Right cardiac atrium (tissue), 5 donors: ENCODE measurements at regions not wholly inside any gene's neighbourhood (a gene's known extent, or its start where the extent isn't known, plus 50 kb on each side); places are given as distances from the start of the nearest gene placed in this dataset.

Source experiments
- ATAC-seq, 2 donors: fragments of 200-7000 bp; cut with Tn5 transposase; one replicate each; pipeline versions ENCODE4 v1.8.0 to v1.9.1; 2020; ENCODE audit warnings: moderate library complexity in 2 of 2, mild to moderate bottlenecking in 1 of 2
- DNase-seq, 3 donors: peaks; one replicate each; pipeline ENCODE4 v3.0.0-alpha.2; 2020
- H3K27ac ChIP-seq: one replicate; pipeline ENCODE4 v1.5.1; 2013; ENCODE audit warnings: mild to moderate bottlenecking, low read length, control low read depth, moderate library complexity
- H3K27me3 ChIP-seq: one replicate; pipeline ENCODE4 v1.6.1; 2013; ENCODE audit not compliant: control insufficient read depth, insufficient read depth
- H3K4me1 ChIP-seq: one replicate; pipeline ENCODE4 v1.6.1; 2013; ENCODE audit warnings: low read length; ENCODE audit not compliant: control insufficient read depth, insufficient read depth
- H3K4me3 ChIP-seq: one replicate; pipeline ENCODE4 v1.5.1; 2013; ENCODE audit warnings: low read length, control low read depth
- H3K9me3 ChIP-seq: one replicate; pipeline ENCODE4 v1.6.1; 2013; ENCODE audit warnings: low read length; ENCODE audit not compliant: control insufficient read depth
- WGBS: extraction: QIAGEN DNeasy Blood & Tissue Kit; methylation state at CpG from one replicate; pipeline ENCODE4 v1.1.7; 2013; 5-methylcytosine and 5-hydroxymethylcytosine counted together
- intact Hi-C, 4 donors: fragments of 100-400 bp; cut with DNase I; formaldehyde crosslinking; loops; one replicate each; pipeline versions ENCODE4 v1.11.0 to v1.14.0; 2022 to 2023
- donor health status: healthy with polysubstance abuse.
- donor health status: DM: no; HTN: yes; CAD: no.
- donor health status: DM: no; HTN: no; CAD: no.
- donor health status: DM: no; HTN: yes; CAD: no; lungs with severe emphysema.
- donor health status: DM: yes; HTN: yes; CAD: no.

DNA sequence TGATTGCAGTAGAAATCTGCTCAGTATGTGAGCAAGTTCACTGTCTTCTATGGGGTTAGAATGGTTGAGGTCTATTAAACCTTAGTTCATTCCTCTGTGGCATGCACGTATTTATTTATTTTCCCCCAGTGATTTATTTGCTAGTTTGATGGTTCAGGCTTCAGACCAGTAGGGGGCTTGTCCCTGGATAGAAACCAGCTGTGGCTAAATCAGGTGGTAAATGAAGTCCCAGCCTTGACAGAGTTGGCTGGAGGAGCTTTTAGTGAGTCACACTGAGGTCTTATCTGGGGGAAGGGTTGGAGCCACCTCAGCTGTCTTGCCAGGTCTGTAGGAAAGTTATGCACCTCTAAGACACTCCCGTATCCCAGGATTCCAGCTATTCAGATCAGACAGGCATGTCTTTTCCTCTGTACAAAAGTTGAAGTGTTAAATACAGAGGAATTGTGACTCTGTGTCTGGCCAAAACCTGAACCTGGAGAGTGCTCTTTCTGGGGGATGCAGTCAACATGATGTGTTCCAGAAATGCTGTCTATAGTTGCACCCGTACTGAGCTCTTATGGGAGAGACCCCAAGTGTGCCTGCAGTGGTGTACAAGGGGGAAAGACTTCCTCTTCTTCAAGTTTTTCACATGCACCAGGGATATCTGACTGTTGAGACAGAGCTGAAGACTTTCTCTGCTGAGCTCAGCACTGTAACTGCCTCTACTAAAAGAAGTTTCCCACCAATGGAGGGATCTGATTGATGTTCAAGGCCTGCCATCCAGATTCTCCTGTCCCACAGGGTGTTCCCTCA is 1322.1 kb downstream of the TMEM121 start:
- intact Hi-C loops: no loop called here
- Histone ChIP-seq H3K4me1 (no peaks in the 10 kb centered on the region), H3K9me3 (no peaks in the 10 kb centered on the region), H3K27ac (no peak overlapping the region), H3K4me3 (no peak overlapping the region), H3K27me3 (peaks cover 4% of the 10 kb centered on the region)
- DNase-seq (no peak), ATAC-seq (no peak)
- WGBS: 62% methylated on average over 3 of the region's 3 CpGs

DNA sequence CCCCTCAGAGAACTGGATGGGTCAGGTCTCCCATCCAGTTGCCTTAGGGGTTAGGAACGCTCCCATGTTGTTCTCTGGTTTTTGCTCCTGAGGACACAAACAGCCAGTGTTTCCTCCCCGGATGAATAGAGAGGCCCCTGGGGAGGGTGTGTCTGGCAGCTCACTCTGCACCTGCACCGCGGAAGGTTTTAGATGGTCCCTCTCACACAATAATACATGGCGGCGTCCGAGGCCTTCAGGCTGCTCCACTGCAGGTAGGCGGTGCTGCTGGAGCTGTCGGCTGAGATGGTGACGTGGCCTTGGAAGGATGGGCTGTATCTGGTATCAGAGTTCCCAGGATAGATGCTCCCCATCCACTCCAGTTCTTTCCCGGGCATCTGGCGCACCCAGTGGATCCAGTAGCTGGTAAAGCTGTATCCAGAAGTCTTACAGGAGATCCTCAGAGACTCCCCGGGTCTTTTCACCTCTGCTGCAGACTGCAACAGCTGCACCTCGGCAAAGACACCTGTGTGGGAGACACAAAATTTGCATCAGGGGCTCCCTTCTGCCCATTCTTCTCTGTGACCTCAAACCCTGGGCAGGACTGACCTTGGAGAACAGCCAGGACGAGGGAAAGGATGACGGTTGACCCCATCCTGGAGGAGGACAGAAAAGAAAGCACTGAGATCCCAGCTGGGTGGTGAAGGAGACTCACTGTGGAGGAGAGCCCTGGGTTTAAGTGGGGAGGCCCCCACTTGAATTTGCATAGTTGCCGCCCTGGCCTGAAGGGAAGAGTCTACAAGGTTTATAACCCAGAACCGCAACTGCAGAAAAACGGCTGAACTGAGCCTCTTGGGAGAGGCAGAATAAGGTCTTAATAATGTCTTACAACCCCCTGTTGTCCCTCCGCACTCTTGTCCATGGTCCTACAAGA is 1324.8 kb downstream of the TMEM121 start:
- peaks cover 4% of the 10 kb centered on the region for H3K27me3 ChIP-seq
- no peaks in the 10 kb centered on the region for H3K4me1 ChIP-seq
- no peak overlapping the region for H3K27ac ChIP-seq
- 78% methylated on average over 20 of the region's 20 CpGs for WGBS
- no peak for ATAC-seq
- DNase-seq: no peak
- intact Hi-C loops: no loop called here
- H3K9me3 ChIP-seq: no peaks in the 10 kb centered on the region
- no peak overlapping the region for H3K4me3 ChIP-seq

DNA sequence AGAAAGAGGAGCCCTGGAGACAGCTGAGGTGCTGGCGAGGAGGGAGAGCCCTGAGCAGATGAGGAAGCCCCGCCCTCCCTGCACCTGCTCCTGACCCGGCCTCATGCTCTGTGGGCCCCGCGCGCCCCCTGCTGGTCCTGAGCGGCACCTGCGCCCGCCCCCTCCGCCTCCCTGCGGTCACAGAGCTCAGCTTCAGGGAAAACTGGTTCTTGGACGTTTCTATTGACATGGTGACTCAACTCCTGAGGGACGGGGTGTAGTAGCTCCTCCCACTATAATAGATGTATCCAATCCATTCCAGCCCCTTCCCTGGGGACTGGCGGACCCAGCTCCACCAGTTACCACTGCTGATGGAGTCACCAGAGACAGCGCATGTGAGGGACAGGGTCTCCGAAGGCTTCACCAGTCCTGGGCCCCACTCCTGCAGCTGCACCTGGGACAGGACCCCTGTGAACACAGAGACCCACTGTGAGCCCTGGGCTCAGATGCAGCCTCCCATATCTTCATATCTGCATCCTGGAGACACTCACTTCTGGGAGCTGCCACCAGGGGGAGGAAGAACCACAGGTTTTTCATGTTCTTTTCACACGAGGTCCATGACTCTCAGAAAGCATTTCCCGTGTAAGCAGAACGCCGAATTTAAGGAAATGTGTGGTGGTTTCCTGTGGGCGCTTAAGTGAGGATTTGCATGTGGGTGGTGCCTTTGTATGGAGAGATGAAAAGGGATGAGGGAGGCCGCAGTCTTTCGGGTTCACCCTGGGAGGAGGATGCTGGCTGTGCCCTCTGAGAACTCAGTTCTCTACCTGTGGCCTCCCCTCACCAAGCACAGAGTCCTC is 1346.4 kb downstream of the TMEM121 start:
- H3K9me3 ChIP-seq: no peaks in the 10 kb centered on the region
- no peaks in the 10 kb centered on the region for H3K27me3 ChIP-seq
- ATAC-seq: peak in 1 of 2 donors; percentile 29
- DNase-seq: peak; percentile 24 to 76 (median 74)
- no peak overlapping the region for H3K27ac ChIP-seq
- intact Hi-C loops: no loop called here
- H3K4me1 ChIP-seq: no peaks in the 10 kb centered on the region
- no peak overlapping the region for H3K4me3 ChIP-seq
- WGBS: 55% methylated on average over 23 of the region's 23 CpGs

DNA sequence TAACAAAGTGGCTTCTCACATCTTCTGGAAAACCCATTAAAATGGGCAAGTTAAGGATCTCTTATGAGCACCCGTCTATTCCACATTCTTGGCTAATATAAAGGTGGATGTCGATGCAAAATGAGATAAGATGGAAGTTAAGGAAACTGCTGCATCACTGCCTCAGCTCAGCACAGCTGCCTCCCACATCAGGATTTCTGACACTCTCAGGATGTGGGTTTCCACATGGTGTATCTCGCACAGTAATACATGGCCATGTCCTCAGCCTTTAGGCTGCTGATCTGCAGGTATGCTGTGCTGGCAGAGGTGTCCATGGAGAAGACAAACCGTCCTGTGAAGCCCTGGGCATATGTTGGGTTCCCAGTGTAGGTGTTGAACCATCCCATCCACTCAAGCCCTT is 1348.0 kb downstream of the TMEM121 start:
- ATAC-seq: no peak
- no peak for DNase-seq
- Histone ChIP-seq H3K9me3 (no peaks in the 10 kb centered on the region), H3K4me1 (no peaks in the 10 kb centered on the region), H3K4me3 (no peak overlapping the region), H3K27me3 (no peaks in the 10 kb centered on the region), H3K27ac (no peak overlapping the region)
- intact Hi-C loops: no loop called here
- 37% methylated on average over 4 of the region's 4 CpGs for WGBS

DNA sequence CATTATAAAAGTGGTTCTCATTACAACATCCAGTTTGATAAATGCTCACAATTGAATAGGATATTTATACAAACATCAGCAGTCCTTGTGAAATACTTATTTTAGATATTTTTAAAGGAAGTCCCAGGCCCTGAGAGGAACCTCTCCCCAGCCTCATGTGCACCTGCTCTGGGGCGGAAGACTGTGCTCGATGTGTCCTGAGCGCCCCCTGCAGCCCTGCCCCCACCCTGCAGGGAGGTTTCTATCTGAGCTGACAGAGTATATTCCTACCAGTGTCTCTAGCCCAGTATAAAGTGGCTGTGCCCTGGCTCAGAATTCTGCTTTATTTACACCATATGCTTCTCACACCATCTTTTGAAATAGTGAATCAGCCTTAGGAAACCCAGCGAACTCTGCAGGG is 1349.1 kb downstream of the TMEM121 start:
- Histone ChIP-seq H3K27ac (no peak overlapping the region), H3K4me3 (no peak overlapping the region), H3K27me3 (no peaks in the 10 kb centered on the region), H3K4me1 (no peaks in the 10 kb centered on the region), H3K9me3 (no peaks in the 10 kb centered on the region)
- intact Hi-C loops: no loop called here
- 30% methylated on average over 4 of the region's 4 CpGs for WGBS
- ATAC-seq (no peak), DNase-seq (peak in 2 of 3 donors; percentile 49 to 51)

DNA sequence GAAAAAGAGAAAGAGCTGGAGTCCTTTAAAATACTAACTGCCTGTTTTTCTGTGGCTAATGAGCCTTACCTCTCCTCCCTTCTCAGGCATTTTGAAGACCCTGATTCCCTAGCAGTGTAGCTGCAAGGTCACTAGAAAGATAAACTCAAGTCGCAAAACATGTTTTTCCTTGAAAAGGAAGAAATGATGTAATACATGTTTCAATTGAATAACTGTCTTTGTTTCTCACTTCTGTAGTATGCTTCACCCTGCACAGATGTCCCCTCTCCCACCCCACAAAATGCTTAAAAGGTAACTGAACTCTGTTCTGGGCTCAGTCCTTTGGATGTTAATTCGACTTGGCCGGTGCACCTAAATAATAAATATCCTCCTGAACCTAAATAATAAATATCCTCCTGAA is 1350.3 kb downstream of the TMEM121 start:
- ATAC-seq (no peak), DNase-seq (no peak)
- H3K27me3 ChIP-seq: no peaks in the 10 kb centered on the region
- no peaks in the 10 kb centered on the region for H3K4me1 ChIP-seq
- WGBS: 78% methylated on average over 3 of the region's 3 CpGs
- intact Hi-C loops: no loop called here
- H3K9me3 ChIP-seq: no peaks in the 10 kb centered on the region
- no peak overlapping the region for H3K4me3 ChIP-seq
- H3K27ac ChIP-seq: no peak overlapping the region

DNA sequence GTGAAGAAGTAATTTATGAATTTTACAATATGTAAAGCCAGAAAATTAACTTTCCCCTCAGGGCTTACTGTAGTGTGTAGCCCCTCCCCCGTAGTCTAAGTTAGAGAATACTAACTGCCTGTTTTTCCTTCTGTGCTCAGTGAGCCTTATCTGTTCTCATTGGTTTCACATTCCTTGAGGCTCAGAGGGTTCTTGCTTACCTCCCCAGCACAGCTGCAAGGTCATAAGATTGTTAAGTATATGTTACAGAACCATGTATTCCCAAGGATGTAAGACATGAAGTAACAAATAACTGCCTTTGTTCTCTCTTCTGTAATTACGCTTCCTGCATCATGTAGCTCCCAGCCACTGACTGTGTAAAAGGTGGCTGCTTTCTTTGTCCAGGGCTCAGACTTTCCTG is 1351.1 kb downstream of the TMEM121 start:
- ATAC-seq (no peak), DNase-seq (no peak)
- Histone ChIP-seq H3K4me1 (no peaks in the 10 kb centered on the region), H3K9me3 (no peaks in the 10 kb centered on the region), H3K27ac (no peak overlapping the region), H3K4me3 (no peak overlapping the region), H3K27me3 (no peaks in the 10 kb centered on the region)
- intact Hi-C loops: no loop called here
- WGBS: 64% methylated on average over 2 of the region's 2 CpGs

DNA sequence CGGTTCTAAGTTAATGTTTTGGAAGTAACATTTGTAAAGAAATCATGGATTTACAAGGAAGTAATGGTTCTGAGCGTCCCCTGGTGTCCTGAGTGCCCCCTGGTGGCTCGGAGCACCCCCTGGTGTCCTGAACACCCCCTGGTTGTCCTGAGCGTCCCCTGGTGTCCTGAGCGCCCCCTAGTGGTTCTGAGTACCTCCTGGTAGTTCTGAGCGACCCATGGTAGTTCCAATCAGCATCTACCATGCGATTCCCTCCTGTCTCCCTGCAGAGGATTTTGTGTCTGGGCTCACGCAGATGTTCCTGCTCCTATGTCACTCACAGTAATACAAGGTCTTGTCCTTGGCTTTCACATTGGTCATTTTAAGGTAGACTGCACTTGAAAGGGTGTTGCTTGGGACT is 1352.9 kb downstream of the TMEM121 start:
- no peak overlapping the region for H3K4me3 ChIP-seq
- ATAC-seq (no peak), DNase-seq (peak in 2 of 3 donors; percentile 36 to 52)
- H3K27ac ChIP-seq: no peak overlapping the region
- intact Hi-C loops: no loop called here
- H3K27me3 ChIP-seq: no peaks in the 10 kb centered on the region
- 57% methylated on average over 8 of the region's 8 CpGs for WGBS
- H3K4me1 ChIP-seq: no peaks in the 10 kb centered on the region
- no peaks in the 10 kb centered on the region for H3K9me3 ChIP-seq

DNA sequence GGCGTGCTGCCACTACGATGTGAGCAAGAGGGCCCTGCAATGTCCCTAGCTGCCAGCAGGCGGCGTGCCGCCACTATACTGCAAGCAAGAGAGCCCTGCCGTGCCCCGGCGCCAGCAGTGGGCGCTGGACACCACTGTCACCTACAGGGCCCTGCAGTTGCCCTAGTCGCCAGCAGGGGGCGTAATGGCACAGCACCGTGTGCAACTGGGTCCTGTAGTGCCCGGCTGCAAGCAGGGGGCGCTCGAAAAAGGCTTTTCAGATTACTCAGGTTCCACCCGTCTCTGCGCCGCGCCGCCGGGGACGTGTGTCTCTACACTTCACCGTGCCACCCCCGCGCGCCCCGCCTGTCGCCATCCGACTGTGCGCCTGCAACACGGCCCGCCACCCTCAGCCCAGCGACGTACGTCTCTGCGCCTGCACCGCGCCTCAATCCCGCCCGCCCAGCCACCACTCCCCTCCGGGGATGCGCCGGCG is 1356.9 kb downstream of the TMEM121 start:
- no peaks in the 10 kb centered on the region for H3K27me3 ChIP-seq
- intact Hi-C loops: no loop called here
- ATAC-seq (peak; percentile 63 to 91), DNase-seq (peak; percentile 44 to 74 (median 67))
- H3K9me3 ChIP-seq: no peaks in the 10 kb centered on the region
- no peak overlapping the region for H3K27ac ChIP-seq
- 78% methylated on average over 44 of the region's 44 CpGs for WGBS
- H3K4me3 ChIP-seq: no peak overlapping the region
- H3K4me1 ChIP-seq: no peaks in the 10 kb centered on the region
